IPS-NIHi7 (cell line): ENCODE measurements at regions not wholly inside any gene's neighbourhood (a gene's known extent, or its start where the extent isn't known, plus 50 kb on each side); places are given as distances from the start of the nearest gene placed in this dataset.
A peak's percentile ranks its signal among the peaks of the same experiment; 100 is the strongest.
"Not testable (repeated sequence)": the region's sequence is repeated elsewhere in the genome, so short reads cannot be mapped to it uniquely, and the experiment has no call there.

ENCODE experiments used
- DNase-seq: peaks from one replicate; pipeline ENCODE4 v3.0.0; 2012; ENCODE audit warnings: mixed read lengths; ENCODE audit errors: extremely low spot score

- no peak for DNase-seq
Measured at GRCh38 chr10:117492504-117492903, 50.0 kb upstream of the EMX2 start.

- no peak for DNase-seq
Measured at GRCh38 chr10:117488004-117488403, 54.5 kb upstream of the EMX2 start.

- DNase-seq, result no peak
Measured at GRCh38 chr10:117486606-117487005, 55.9 kb upstream of the EMX2 start.

- no peak for DNase-seq
Measured at GRCh38 chr10:117483056-117483590, 59.4 kb upstream of the EMX2 start.

- DNase-seq, result not testable (repeated sequence)
Measured at GRCh38 chr10:117481011-117481410, 61.5 kb upstream of the EMX2 start.

GRCh38 chr10:117480097-117480496, 62.4 kb upstream of the EMX2 start:
- no peak for DNase-seq

GRCh38 chr10:117477961-117478670, 64.4 kb upstream of the EMX2 start:
- no peak for DNase-seq

- DNase-seq, result no peak
Measured at GRCh38 chr10:117477211-117477947, 65.2 kb upstream of the EMX2 start.

GRCh38 chr10:117476716-117477115, 65.8 kb upstream of the EMX2 start:
- no peak for DNase-seq

GRCh38 chr10:117476281-117476680, 66.3 kb upstream of the EMX2 start:
- no peak for DNase-seq

- no peak for DNase-seq
Measured at GRCh38 chr10:117472872-117473271, 69.7 kb upstream of the EMX2 start.

GRCh38 chr10:117471344-117471874, 71.1 kb upstream of the EMX2 start:
- DNase-seq, result no peak

- no peak for DNase-seq
Measured at GRCh38 chr10:117470733-117471132, 71.8 kb upstream of the EMX2 start.

- no peak for DNase-seq
Measured at GRCh38 chr10:117468665-117469064, 73.9 kb upstream of the EMX2 start.

- no peak for DNase-seq
Measured at GRCh38 chr10:117464176-117464575, 78.4 kb upstream of the EMX2 start.

GRCh38 chr10:117463545-117463920, 79.0 kb upstream of the EMX2 start:
- DNase-seq, result no peak

GRCh38 chr10:117462816-117463544, 79.6 kb upstream of the EMX2 start:
- no peak for DNase-seq

GRCh38 chr10:117462424-117462792, 80.1 kb upstream of the EMX2 start:
- peak; percentile 54 for DNase-seq

- DNase-seq, result peak; percentile 31
Measured at GRCh38 chr10:117461766-117462423, 80.7 kb upstream of the EMX2 start.

- no peak for DNase-seq
Measured at GRCh38 chr10:117460846-117461765, 81.4 kb upstream of the EMX2 start.

GRCh38 chr10:117458571-117458970, 83.3 kb upstream of the PDZD8 start:
- DNase-seq, result no peak
